ENCODE measurements at regions not wholly inside any gene's neighbourhood (a gene's known extent, or its start where the extent isn't known, plus 50 kb on each side); places are given as distances from the start of the nearest gene placed in this dataset.

DNA sequence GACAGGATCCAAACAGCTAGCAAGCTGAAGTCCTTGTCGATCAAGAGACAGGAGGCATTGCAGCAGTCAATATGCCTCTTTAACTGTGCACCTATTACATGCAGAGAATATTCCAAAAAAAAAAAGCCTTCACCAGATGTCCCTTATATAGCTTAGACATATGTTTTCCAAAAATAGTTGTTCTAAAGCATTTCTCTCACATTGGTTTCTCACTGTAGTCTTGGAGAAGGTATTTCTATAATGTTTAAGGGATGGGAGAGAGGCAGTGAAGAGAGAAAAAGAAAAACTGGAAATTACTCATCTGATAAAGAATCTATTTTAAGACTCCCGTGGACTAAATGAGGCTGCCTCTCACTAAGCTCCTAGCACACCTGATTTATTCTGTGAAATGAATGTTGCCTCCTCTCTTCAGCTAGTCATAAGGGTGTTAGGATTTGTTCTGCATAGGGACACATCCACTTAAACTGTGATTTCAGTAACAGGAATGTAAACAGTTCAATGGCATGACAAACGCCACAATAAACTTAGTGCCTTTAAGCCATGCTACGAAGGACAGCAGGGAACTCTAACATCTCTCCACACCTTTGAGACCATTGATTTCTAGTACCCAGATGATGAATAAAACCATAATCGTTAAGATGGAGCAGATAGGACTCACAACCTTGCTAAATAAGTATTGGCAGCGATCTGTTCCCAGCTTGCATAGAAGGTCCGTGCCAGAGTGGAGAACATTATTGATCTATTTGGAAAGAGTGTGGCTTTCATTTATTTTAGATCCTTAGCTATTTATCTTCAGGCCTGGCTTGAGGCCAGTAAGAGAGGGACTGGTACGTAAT, 98.6 kb upstream of the NCK2 start:
- H3K79me2 ChIP-seq (ENCODE audit: control insufficient read depth, insufficient read depth, low read length): no peaks in the 10 kb centered on the region
- no peaks in the 10 kb centered on the region for H3K4me1 ChIP-seq (ENCODE audit: control insufficient read depth, extremely low read depth, insufficient read depth, low read length)
- no peak overlapping the region for H2AFZ ChIP-seq (ENCODE audit: control insufficient read depth, low read length)
- DNase-seq (ENCODE audit: low read depth, low spot score): no peak
- H3K4me3 ChIP-seq (ENCODE audit: control insufficient read depth in 2 of 3, extremely low read depth in 1 of 3, insufficient read depth in 2 of 3, low read depth in 1 of 3, low read length in 3 of 3): no peak overlapping the region
- no peaks in the 10 kb centered on the region for H3K9me1 ChIP-seq (ENCODE audit: control insufficient read depth, extremely low read depth, insufficient read depth, low read length)
- dilution Hi-C loops (cut with MboI; ENCODE audit: extremely low pct_ligation_motif_present, low sequenced_read_pairs): no loop called here
- no peaks in the 10 kb centered on the region for H3K36me3 ChIP-seq (ENCODE audit: control insufficient read depth in 2 of 2, extremely low read depth in 1 of 2, insufficient read depth in 2 of 2, low read length in 2 of 2)
- no peak for TF ChIP-seq EZH2 (IDR thresholded peaks at IDR 0.05; ENCODE audit: low read length)
- TF ChIP-seq, protein P1, sequence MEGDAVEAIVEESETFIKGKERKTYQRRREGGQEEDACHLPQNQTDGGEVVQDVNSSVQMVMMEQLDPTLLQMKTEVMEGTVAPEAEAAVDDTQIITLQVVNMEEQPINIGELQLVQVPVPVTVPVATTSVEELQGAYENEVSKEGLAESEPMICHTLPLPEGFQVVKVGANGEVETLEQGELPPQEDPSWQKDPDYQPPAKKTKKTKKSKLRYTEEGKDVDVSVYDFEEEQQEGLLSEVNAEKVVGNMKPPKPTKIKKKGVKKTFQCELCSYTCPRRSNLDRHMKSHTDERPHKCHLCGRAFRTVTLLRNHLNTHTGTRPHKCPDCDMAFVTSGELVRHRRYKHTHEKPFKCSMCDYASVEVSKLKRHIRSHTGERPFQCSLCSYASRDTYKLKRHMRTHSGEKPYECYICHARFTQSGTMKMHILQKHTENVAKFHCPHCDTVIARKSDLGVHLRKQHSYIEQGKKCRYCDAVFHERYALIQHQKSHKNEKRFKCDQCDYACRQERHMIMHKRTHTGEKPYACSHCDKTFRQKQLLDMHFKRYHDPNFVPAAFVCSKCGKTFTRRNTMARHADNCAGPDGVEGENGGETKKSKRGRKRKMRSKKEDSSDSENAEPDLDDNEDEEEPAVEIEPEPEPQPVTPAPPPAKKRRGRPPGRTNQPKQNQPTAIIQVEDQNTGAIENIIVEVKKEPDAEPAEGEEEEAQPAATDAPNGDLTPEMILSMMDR (optimal IDR thresholded peaks at IDR 0.05 in 1 of 3, IDR thresholded peaks at IDR 0.05 in 1 of 3, conservative IDR thresholded peaks at IDR 0.05 in 1 of 3; ENCODE audit: extremely low read depth in 1 of 3, insufficient read depth in 2 of 3, low read length in 3 of 3): no peak
- H3K27ac ChIP-seq (ENCODE audit: control insufficient read depth, insufficient read depth, low read length): no peak overlapping the region
- FAIRE-seq: no peak
- no peak overlapping the region for H3K4me2 ChIP-seq (ENCODE audit: control insufficient read depth, extremely low read depth, insufficient read depth, low read depth, low read length)
- H3K9ac ChIP-seq (ENCODE audit: control insufficient read depth, extremely low read depth, insufficient read depth, low read length): no peak overlapping the region
- peaks cover 15% of the 10 kb centered on the region for H3K27me3 ChIP-seq (ENCODE audit: control insufficient read depth, extremely low read depth, insufficient read depth, low read length)
- H4K20me1 ChIP-seq (ENCODE audit: control insufficient read depth, extremely low read depth, insufficient read depth, low read length): no peaks in the 10 kb centered on the region
- H3K9me3 ChIP-seq (ENCODE audit: control insufficient read depth, low read depth, low read length): no peaks in the 10 kb centered on the region

DNA sequence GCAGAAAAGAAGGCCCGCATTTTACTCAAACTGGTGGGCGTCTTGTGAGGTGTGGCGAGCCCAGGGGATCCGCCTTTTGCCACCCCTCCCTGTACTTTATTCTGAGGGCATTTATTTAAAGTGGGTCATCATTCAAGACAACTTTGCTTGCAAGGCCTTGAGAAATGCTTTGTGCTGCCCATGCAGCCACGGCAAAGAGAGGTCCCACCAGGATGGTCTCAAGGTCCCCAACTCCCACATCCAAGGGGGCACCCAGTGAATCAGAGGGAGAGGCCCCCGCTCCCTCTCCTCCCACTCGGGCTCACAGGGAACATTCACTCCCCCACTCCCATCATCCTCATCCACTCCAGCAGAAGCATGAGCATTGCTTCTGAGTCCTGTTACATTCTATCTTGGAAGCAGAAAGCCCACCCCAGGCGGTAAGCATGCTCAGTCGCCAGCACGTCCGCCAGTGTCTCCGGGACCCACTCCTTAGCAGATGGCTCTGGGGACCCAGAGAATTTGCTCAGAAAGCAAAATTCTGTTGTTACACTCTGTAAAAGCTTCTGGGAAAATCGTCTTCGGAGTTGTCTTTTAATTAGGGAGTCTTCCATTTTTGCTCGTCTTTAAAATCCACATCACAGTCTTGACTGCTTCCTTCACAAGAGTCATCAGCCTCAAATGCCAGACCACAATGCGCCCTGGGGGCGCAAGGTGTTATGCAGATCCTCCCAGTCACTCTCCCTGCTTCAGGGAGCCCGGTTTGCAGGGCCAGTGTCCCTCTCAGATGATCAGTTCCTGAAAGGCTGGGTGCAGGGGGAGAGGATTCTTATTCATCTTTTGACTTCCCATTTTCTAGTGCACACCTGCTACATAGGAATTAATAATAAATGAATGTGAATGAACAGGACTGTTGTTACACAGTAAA, 99.4 kb upstream of the NCK2 start:
- Histone ChIP-seq H3K4me1 (ENCODE audit: control insufficient read depth, extremely low read depth, insufficient read depth, low read length) (no peaks in the 10 kb centered on the region), H3K9ac (ENCODE audit: control insufficient read depth, extremely low read depth, insufficient read depth, low read length) (no peak overlapping the region), H3K9me3 (ENCODE audit: control insufficient read depth, low read depth, low read length) (no peaks in the 10 kb centered on the region), H2AFZ (ENCODE audit: control insufficient read depth, low read length) (no peak overlapping the region), H3K4me2 (ENCODE audit: control insufficient read depth, extremely low read depth, insufficient read depth, low read depth, low read length) (no peak overlapping the region), H3K4me3 (ENCODE audit: control insufficient read depth in 2 of 3, extremely low read depth in 1 of 3, insufficient read depth in 2 of 3, low read depth in 1 of 3, low read length in 3 of 3) (no peak overlapping the region), H3K36me3 (ENCODE audit: control insufficient read depth in 2 of 2, extremely low read depth in 1 of 2, insufficient read depth in 2 of 2, low read length in 2 of 2) (no peaks in the 10 kb centered on the region), H3K9me1 (ENCODE audit: control insufficient read depth, extremely low read depth, insufficient read depth, low read length) (no peaks in the 10 kb centered on the region), H4K20me1 (ENCODE audit: control insufficient read depth, extremely low read depth, insufficient read depth, low read length) (no peaks in the 10 kb centered on the region), H3K27me3 (ENCODE audit: control insufficient read depth, extremely low read depth, insufficient read depth, low read length) (peaks cover 17% of the 10 kb centered on the region), H3K27ac (ENCODE audit: control insufficient read depth, insufficient read depth, low read length) (no peak overlapping the region), H3K79me2 (ENCODE audit: control insufficient read depth, insufficient read depth, low read length) (no peaks in the 10 kb centered on the region)
- no peak for FAIRE-seq
- DNase-seq (ENCODE audit: low read depth, low spot score): no peak
- TF ChIP-seq, protein P1 (optimal IDR thresholded peaks at IDR 0.05 in 1 of 3, IDR thresholded peaks at IDR 0.05 in 1 of 3, conservative IDR thresholded peaks at IDR 0.05 in 1 of 3; ENCODE audit: extremely low read depth in 1 of 3, insufficient read depth in 2 of 3, low read length in 3 of 3): no peak
- TF ChIP-seq EZH2 (IDR thresholded peaks at IDR 0.05; ENCODE audit: low read length): no peak
- dilution Hi-C loops (cut with MboI; ENCODE audit: extremely low pct_ligation_motif_present, low sequenced_read_pairs): no loop called here

All from keratinocyte (primary cell).